Natural killer cell (primary cell): ENCODE measurements at regions not wholly inside any gene's neighbourhood (a gene's known extent, or its start where the extent isn't known, plus 50 kb on each side); places are given as distances from the start of the nearest gene placed in this dataset.
"Not testable (repeated sequence)": the region's sequence is repeated elsewhere in the genome, so short reads cannot be mapped to it uniquely, and the experiment has no call there.

Experiments
- ATAC-seq, 3 donors: fragments of 150-1000 bp in 2 of 3; fragments of 200-7000 bp in 1 of 3; cut with Tn5 transposase; 1 replicate in 1 of 3; 2 replicates in 2 of 3; pipeline ENCODE4 v1.10.0; 2021; ENCODE audit warnings: mild to moderate bottlenecking in 2 of 3, moderate library complexity in 2 of 3
- DNase-seq, 2 donors: peaks; one replicate each; pipeline versions ENCODE4 v3.0.0 to v3.0.0-alpha.2; 2013 to 2021; ENCODE audit warnings: mixed read lengths in 1 of 2
- H3K27ac ChIP-seq: one replicate; pipeline ENCODE4 v1.5.1; 2013; ENCODE audit warnings: mild to moderate bottlenecking, low read length
- H3K27me3 ChIP-seq: one replicate; pipeline ENCODE4 v1.6.1; 2013; ENCODE audit warnings: low read length; ENCODE audit not compliant: control insufficient read depth, insufficient read depth
- H3K36me3 ChIP-seq: one replicate; pipeline ENCODE4 v1.6.1; 2013; ENCODE audit warnings: low read length; ENCODE audit not compliant: control insufficient read depth, insufficient read depth
- H3K4me1 ChIP-seq: one replicate; pipeline ENCODE4 v1.6.1; 2013; ENCODE audit warnings: low read length; ENCODE audit not compliant: control insufficient read depth, insufficient read depth
- H3K4me3 ChIP-seq: one replicate; pipeline ENCODE4 v1.5.1; 2013; ENCODE audit warnings: low read length
- H3K9me3 ChIP-seq: one replicate; pipeline ENCODE4 v1.6.1; 2013; ENCODE audit warnings: low read length; ENCODE audit not compliant: control insufficient read depth, insufficient read depth
- H3K27ac Mint-ChIP-seq, 2 donors: one replicate each; pipeline ENCODE4 v1.8.0; 2022; ENCODE audit warnings: mild to moderate bottlenecking in 2 of 2, mixed read lengths in 2 of 2, moderate library complexity in 1 of 2
- H3K27me3 Mint-ChIP-seq, 2 donors: one replicate each; pipeline ENCODE4 v1.8.0; 2022; ENCODE audit warnings: low read depth in 2 of 2, mixed read lengths in 2 of 2
- H3K36me3 Mint-ChIP-seq: one replicate; pipeline ENCODE4 v1.8.0; 2022; ENCODE audit warnings: mixed read lengths
- H3K4me1 Mint-ChIP-seq, 2 donors: one replicate each; pipeline ENCODE4 v1.8.0; 2022; ENCODE audit warnings: mixed read lengths in 2 of 2
- H3K4me3 Mint-ChIP-seq: one replicate; pipeline ENCODE4 v1.8.0; 2022; ENCODE audit warnings: mild to moderate bottlenecking, moderate library complexity, mixed read lengths
- H3K9me3 Mint-ChIP-seq, 2 donors: one replicate each; pipeline ENCODE4 v1.8.0; 2022; ENCODE audit warnings: mixed read lengths in 2 of 2
- WGBS: methylation state at CpG from one replicate; pipeline ENCODE4 v1.1.7; 2013; ENCODE audit warnings: missing lambda C conversion rate; ENCODE audit not compliant: insufficient coverage; 5-methylcytosine and 5-hydroxymethylcytosine counted together
- intact Hi-C: fragments of 100-400 bp; cut with micrococcal nuclease; formaldehyde crosslinking; loops from one replicate; pipeline ENCODE4 v1.14.2; 2022

GRCh38 chr9:64100571-64101155 is 1184.3 kb downstream of the FOXD4L5 start:
- DNase-seq, H3K27me3 ChIP-seq, H3K4me3 Mint-ChIP-seq, H3K27ac Mint-ChIP-seq, intact Hi-C loops, ATAC-seq, H3K4me3 ChIP-seq, H3K4me1 ChIP-seq, H3K36me3 Mint-ChIP-seq, H3K4me1 Mint-ChIP-seq, H3K36me3 ChIP-seq, H3K9me3 ChIP-seq, H3K27me3 Mint-ChIP-seq, H3K27ac ChIP-seq: not testable (repeated sequence)
- H3K9me3 Mint-ChIP-seq = peaks cover 12% of the 10 kb centered on the region in 2 donors
- 88% methylated on average over 36 of the region's 36 CpGs for WGBS

DNA sequence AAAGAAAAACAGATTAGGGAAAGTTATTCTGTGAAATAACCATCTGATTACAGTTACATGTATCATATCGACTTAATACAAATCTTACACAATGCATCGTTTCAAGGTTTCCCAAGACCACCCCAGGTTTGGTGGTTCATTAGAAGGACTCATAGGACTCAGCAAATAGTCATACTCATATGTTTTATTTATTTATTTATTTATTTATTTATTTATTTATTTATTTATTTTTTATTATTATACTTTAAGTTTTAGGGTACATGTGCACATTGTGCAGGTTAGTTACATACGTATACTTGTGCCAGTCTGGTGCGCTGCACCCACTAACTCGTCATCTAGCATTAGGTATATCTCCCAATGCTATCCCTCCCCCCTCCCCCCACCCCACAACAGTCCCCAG is 1199.0 kb downstream of the FOXD4L5 start:
- H3K9me3 ChIP-seq, intact Hi-C loops, H3K9me3 Mint-ChIP-seq, DNase-seq, H3K27me3 Mint-ChIP-seq, H3K27me3 ChIP-seq, H3K27ac Mint-ChIP-seq, H3K36me3 Mint-ChIP-seq, H3K4me3 ChIP-seq, H3K27ac ChIP-seq, H3K4me3 Mint-ChIP-seq, H3K36me3 ChIP-seq, H3K4me1 ChIP-seq, H3K4me1 Mint-ChIP-seq, ATAC-seq: not testable (repeated sequence)
- WGBS = 85% methylated on average over 3 of the region's 5 CpGs

DNA sequence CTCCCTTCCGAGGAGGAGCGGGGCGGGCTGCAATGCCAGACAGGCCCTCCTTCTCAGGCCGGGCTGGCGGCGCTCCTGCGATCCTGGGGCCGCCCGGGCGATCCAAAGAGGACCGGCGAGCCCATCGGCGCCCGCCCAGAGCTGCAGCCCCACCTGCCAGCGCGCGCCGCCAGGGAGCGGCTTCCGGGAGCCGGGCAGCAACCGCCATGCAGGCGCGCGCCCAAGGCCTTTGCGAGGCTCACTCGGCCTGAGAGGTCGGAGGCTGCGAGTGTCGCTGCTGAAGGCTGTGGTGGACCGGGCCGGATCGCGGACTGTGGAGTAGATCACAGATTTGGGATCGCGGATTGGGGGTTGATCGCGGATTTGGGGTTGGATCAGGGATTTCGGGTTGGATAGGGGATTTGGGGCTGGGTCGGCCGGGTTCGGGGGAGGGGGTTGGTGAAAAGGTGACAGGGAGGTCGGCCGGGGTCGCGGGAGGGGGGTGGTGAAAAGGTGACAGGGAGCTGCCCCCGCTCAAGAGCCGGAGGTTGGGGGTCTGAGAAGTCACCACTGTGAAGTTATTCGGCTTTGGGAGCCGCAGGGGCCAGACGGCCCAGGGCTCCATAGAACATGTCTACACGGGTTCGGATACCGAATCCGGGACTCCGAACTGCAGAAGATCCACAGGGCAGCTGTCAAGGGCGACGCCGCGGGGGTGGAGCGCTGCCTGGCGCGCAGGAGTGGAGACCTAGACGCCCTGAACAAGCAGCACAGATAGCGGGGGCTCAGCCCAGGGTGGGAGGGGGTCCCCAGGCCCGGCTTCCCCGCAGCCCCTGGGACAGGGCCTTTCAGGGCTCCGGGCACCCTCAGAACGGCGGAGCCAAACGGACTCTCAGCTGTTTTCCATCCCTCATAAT is 1213.4 kb downstream of the FOXD4L5 start:
- H3K4me3 Mint-ChIP-seq, DNase-seq, H3K36me3 ChIP-seq, H3K27me3 Mint-ChIP-seq, H3K27ac ChIP-seq, H3K27ac Mint-ChIP-seq, H3K9me3 Mint-ChIP-seq, H3K9me3 ChIP-seq, H3K4me1 Mint-ChIP-seq, H3K4me3 ChIP-seq, intact Hi-C loops, H3K27me3 ChIP-seq, H3K36me3 Mint-ChIP-seq, ATAC-seq, H3K4me1 ChIP-seq: not testable (repeated sequence)
- whole genome bisulfite sequencing = 76% methylated on average over 68 of the region's 72 CpGs

DNA sequence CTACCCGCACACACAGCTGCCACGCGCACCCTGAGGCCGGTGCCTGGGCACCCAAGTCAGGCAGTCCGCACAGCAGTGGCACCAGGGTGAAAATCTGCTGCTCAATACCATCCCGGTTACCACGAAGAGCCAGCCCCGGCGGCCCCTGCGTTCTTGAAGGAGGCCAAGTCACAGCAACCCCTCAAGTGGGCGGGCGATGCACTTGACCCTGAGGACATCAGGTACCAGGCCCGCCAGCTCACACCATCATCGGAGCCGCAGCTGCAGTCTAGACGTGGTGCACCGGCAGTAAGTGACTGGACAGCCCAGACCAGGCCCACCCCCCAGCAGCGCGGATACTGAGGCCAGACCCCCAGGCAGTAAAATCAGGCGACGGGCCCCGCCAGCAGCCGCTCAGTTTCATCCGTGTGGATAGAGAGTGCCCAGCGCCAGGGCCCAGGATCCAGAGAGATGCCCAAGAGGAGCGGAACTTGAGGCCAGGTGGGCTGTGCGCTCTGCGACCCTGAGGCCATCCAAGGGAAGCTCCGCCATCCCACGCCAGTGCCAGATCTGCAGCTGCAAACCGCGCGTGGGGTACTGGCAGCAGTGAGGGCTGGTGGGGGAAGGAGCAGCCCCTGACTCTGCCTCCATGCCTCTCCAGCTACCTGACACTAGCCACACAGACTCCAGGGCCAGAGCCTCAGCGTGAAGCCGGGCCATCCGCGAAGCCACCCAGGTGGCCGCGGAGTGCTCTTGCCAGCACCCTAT is 1214.2 kb downstream of the FOXD4L5 start:
- H3K9me3 ChIP-seq, H3K4me3 Mint-ChIP-seq, H3K36me3 Mint-ChIP-seq, H3K27ac Mint-ChIP-seq, H3K4me1 Mint-ChIP-seq, H3K9me3 Mint-ChIP-seq, DNase-seq, H3K27me3 ChIP-seq, H3K4me3 ChIP-seq, H3K27ac ChIP-seq, H3K4me1 ChIP-seq, ATAC-seq, intact Hi-C loops, H3K36me3 ChIP-seq, H3K27me3 Mint-ChIP-seq: not testable (repeated sequence)
- 80% methylated on average over 33 of the region's 39 CpGs for WGBS

GRCh38 chr9:64070083-64070482 is 1214.9 kb downstream of the FOXD4L5 start:
- H3K9me3 Mint-ChIP-seq, H3K27ac Mint-ChIP-seq, H3K4me3 ChIP-seq, H3K4me1 Mint-ChIP-seq, intact Hi-C loops, H3K4me1 ChIP-seq, H3K4me3 Mint-ChIP-seq, H3K27ac ChIP-seq, H3K36me3 ChIP-seq, DNase-seq, H3K9me3 ChIP-seq, H3K27me3 ChIP-seq, ATAC-seq, H3K36me3 Mint-ChIP-seq, H3K27me3 Mint-ChIP-seq: not testable (repeated sequence)
- 83% methylated on average over 13 of the region's 13 CpGs for WGBS
